ENCODE measurements at regions not wholly inside any gene's neighbourhood (a gene's known extent, or its start where the extent isn't known, plus 50 kb on each side); places are given as distances from the start of the nearest gene placed in this dataset.

DNA sequence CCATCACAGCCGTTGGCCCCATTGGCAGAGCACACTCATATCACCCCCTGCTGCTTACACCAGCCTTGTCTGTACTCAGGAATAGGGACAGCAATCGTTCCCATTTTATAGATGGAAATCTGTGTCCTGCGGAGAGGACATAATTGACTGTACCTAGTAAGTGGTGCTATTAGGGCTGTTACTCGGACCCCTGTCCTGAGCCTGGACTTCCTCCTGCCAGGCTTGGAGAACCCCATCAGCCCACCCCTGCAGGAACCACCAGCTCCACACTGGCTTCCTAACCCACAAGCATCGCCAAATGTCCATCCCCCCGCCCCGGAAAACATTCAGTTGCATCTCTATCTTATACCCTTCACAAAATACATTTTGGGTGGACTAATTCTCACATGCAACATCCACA lies 139.8 kb upstream of the RET start:
- no peak for DNase-seq (ENCODE audit: low spot score, unreplicated experiment)
- H3K9me3 Mint-ChIP-seq (ENCODE audit: low read depth): no peaks in the 10 kb centered on the region
- peaks cover 17% of the 10 kb centered on the region for H3K4me1 Mint-ChIP-seq (ENCODE audit: low read depth)
- no peak for TF ChIP-seq CTCF (IDR thresholded peaks at IDR 0.05; ENCODE audit: unreplicated experiment)
- H3K4me3 Mint-ChIP-seq (ENCODE audit: low read depth): no peak overlapping the region
- no peaks in the 10 kb centered on the region for H3K36me3 Mint-ChIP-seq (ENCODE audit: insufficient read depth)
- peaks cover 61% of the 10 kb centered on the region for H3K27me3 Mint-ChIP-seq
- no peak overlapping the region for H3K27ac Mint-ChIP-seq

DNA sequence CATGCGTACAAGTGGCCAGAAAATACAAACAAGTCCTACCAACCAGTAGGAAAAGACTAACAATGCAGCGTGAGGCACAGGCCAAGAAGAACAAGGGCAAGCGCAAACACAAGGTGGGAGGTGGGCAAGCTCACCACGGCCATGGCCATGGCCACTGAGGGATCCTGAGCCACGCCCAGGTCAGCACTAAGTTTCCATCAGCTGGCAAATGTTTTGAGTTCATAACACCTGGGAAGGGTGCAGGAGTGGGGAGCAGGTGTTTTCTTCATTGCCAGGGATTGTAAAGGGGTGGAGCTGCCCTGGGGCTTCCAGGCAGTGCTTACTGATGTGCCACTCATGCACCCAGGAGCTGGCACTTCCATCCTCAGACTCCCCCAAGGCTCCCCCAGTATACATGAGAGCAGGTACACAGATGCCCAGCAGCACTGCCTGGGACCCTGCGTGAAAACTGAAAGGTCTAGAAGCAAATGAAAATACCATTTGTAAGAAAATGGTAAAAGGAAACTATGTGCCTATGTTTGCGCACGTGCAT lies 139.2 kb upstream of the RET start:
- no peak for TF ChIP-seq CTCF (IDR thresholded peaks at IDR 0.05; ENCODE audit: unreplicated experiment)
- Mint-ChIP-seq H3K27me3 (peaks cover 59% of the 10 kb centered on the region), H3K36me3 (ENCODE audit: insufficient read depth) (no peaks in the 10 kb centered on the region), H3K4me3 (ENCODE audit: low read depth) (no peak overlapping the region), H3K9me3 (ENCODE audit: low read depth) (no peaks in the 10 kb centered on the region), H3K27ac (no peak overlapping the region), H3K4me1 (ENCODE audit: low read depth) (peaks cover 15% of the 10 kb centered on the region)
- DNase-seq (ENCODE audit: low spot score, unreplicated experiment): no peak

DNA sequence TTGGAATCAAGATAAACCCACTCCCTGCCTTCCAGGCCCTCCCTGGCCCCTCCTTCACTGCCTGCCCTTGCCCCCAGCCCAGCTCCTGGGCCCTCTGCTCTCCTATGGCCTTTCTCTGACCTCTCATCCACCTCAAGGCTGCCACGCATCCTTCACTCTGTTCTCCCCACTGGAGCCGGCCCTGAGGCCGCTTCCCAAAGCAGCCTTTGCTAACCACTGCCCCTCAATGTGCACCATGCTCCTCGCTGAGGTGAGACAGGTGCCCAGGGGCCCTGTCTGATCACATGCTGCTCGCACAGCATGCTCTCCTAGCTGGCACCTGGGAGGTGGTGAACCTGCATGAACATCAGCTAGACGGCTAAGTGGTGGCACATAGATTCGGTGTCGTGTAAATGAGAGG lies 138.5 kb upstream of the RET start:
- TF ChIP-seq CTCF (IDR thresholded peaks at IDR 0.05; ENCODE audit: unreplicated experiment): no peak
- no peak overlapping the region for H3K4me3 Mint-ChIP-seq (ENCODE audit: low read depth)
- H3K36me3 Mint-ChIP-seq (ENCODE audit: insufficient read depth): no peaks in the 10 kb centered on the region
- no peak overlapping the region for H3K27ac Mint-ChIP-seq
- H3K9me3 Mint-ChIP-seq (ENCODE audit: low read depth): no peaks in the 10 kb centered on the region
- peaks cover 55% of the 10 kb centered on the region for H3K27me3 Mint-ChIP-seq
- DNase-seq (ENCODE audit: low spot score, unreplicated experiment): no peak
- H3K4me1 Mint-ChIP-seq (ENCODE audit: low read depth): peaks cover 12% of the 10 kb centered on the region

GRCh38 chr10:42939237-42939636 lies 137.6 kb upstream of the RET start:
- Mint-ChIP-seq H3K27me3 (peaks cover 52% of the 10 kb centered on the region), H3K4me3 (ENCODE audit: low read depth) (no peak overlapping the region), H3K4me1 (ENCODE audit: low read depth) (peaks cover 7% of the 10 kb centered on the region), H3K27ac (no peak overlapping the region), H3K9me3 (ENCODE audit: low read depth) (no peaks in the 10 kb centered on the region), H3K36me3 (ENCODE audit: insufficient read depth) (no peaks in the 10 kb centered on the region)
- no peak for TF ChIP-seq CTCF (IDR thresholded peaks at IDR 0.05; ENCODE audit: unreplicated experiment)
- DNase-seq (ENCODE audit: low spot score, unreplicated experiment): no peak

GRCh38 chr10:42939685-42940366 lies 137.0 kb upstream of the RET start:
- no peak for TF ChIP-seq CTCF (IDR thresholded peaks at IDR 0.05; ENCODE audit: unreplicated experiment)
- H3K4me1 Mint-ChIP-seq (ENCODE audit: low read depth): peaks cover 7% of the 10 kb centered on the region
- H3K4me3 Mint-ChIP-seq (ENCODE audit: low read depth): no peak overlapping the region
- no peaks in the 10 kb centered on the region for H3K36me3 Mint-ChIP-seq (ENCODE audit: insufficient read depth)
- H3K27ac Mint-ChIP-seq: no peak overlapping the region
- no peak for DNase-seq (ENCODE audit: low spot score, unreplicated experiment)
- H3K9me3 Mint-ChIP-seq (ENCODE audit: low read depth): no peaks in the 10 kb centered on the region
- peaks cover 46% of the 10 kb centered on the region for H3K27me3 Mint-ChIP-seq

Measured in progenitor cell of endocrine pancreas (in vitro differentiated cells).